ENCODE measurements at regions not wholly inside any gene's neighbourhood (a gene's known extent, or its start where the extent isn't known, plus 50 kb on each side); places are given as distances from the start of the nearest gene placed in this dataset.

DNA sequence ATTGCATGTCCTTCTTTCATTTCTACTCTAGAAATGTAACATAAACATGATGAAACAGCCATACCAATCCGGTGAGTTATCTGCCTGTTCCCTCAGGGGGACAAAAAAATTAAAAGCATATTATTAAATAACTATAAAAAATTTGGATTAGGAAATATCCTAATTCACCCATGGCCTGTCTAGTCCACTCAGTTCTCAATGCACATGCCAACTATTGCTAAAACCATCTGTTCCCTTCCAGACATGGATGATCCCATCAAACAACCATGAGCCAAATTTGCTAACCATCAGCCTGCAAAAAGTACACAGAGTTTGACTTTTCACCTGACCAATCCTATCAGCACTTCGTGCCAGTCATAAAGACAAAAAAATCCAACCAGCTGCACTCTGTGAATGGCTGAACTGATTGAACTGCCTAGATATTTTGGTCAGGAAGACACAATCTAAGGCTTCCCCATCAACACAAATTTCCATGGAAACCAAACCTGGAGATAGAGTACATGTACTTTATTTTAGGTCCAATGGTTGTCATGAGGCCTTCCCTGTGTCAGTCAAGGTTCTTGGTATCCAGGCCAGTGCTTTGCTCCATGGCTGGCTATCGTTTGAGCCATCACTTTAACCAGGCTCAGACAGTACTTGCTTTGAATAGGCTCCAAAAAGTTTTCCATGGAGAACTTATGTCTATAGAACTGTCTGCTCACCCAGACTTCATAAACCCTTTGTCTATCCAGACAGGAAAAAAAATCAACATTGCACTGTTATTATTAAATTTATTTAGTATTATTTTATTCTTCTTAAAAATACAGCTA lies 570.8 kb downstream of the LTN1 start:
- TF ChIP-seq, protein P1, sequence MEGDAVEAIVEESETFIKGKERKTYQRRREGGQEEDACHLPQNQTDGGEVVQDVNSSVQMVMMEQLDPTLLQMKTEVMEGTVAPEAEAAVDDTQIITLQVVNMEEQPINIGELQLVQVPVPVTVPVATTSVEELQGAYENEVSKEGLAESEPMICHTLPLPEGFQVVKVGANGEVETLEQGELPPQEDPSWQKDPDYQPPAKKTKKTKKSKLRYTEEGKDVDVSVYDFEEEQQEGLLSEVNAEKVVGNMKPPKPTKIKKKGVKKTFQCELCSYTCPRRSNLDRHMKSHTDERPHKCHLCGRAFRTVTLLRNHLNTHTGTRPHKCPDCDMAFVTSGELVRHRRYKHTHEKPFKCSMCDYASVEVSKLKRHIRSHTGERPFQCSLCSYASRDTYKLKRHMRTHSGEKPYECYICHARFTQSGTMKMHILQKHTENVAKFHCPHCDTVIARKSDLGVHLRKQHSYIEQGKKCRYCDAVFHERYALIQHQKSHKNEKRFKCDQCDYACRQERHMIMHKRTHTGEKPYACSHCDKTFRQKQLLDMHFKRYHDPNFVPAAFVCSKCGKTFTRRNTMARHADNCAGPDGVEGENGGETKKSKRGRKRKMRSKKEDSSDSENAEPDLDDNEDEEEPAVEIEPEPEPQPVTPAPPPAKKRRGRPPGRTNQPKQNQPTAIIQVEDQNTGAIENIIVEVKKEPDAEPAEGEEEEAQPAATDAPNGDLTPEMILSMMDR (optimal IDR thresholded peaks at IDR 0.05 in 1 of 3, IDR thresholded peaks at IDR 0.05 in 1 of 3, conservative IDR thresholded peaks at IDR 0.05 in 1 of 3; ENCODE audit: extremely low read depth in 1 of 3, insufficient read depth in 2 of 3, low read length in 3 of 3), result no peak
- TF ChIP-seq EZH2 (IDR thresholded peaks at IDR 0.05; ENCODE audit: low read length), result no peak
